ENCODE measurements at regions not wholly inside any gene's neighbourhood (a gene's known extent, or its start where the extent isn't known, plus 50 kb on each side); places are given as distances from the start of the nearest gene placed in this dataset.

DNA sequence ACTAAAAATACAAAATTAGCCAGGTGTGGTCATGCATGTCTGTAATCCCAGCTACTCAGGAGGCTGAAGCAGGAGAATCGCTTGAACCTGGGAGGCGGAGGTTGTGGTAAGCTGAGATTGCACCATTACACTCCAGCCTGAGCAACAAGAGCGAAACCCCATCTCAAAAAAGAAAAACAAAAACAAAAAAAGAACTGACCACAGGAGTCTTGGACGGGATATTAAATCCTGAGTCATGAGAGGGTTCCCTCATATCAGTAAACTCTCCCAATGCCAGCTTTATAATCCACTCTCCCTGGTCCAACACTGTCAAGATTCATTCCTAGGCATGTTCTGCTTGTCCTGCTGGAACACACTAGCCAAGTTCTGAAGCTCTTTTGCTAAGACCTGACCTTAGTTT, 61.5 kb upstream of the EP300 start:
- in situ Hi-C loops (cut with MboI), result no loop called here
- Histone ChIP-seq H3K27me3 (replicated peaks in 1 of 2; ENCODE audit: control insufficient read depth in 2 of 2, insufficient read depth in 2 of 2, low read length in 1 of 2) (no peaks in the 10 kb centered on the region), H3K27ac (ENCODE audit: control insufficient read depth, insufficient read depth) (no peak overlapping the region), H3K4me1 (ENCODE audit: control insufficient read depth, insufficient read depth, low read length) (no peaks in the 10 kb centered on the region), H3K9ac (ENCODE audit: control insufficient read depth, insufficient read depth, low read length) (no peak overlapping the region), H4K20me1 (ENCODE audit: control insufficient read depth, insufficient read depth) (no peaks in the 10 kb centered on the region), H3K4me2 (ENCODE audit: control insufficient read depth, insufficient read depth) (no peak overlapping the region), H3K4me3 (no peak overlapping the region), H3K36me3 (ENCODE audit: control insufficient read depth in 2 of 2, insufficient read depth in 2 of 2, low read length in 1 of 2) (no peaks in the 10 kb centered on the region), H3K79me2 (ENCODE audit: control insufficient read depth, insufficient read depth, low read length) (no peaks in the 10 kb centered on the region), H3K9me3 (replicated peaks; ENCODE audit: control insufficient read depth, insufficient read depth, low read length) (no peaks in the 10 kb centered on the region), H2AFZ (ENCODE audit: control insufficient read depth, low read depth, low read length) (no peak overlapping the region)
- ChIA-PET POLR2A (no interaction called here), CTCF (no interaction called here), SMC1A (ENCODE audit: uncharacterized antibody, unreplicated experiment) (no interaction called here), RAD21 (ENCODE audit: unreplicated experiment) (no interaction called here)
- no TSS peak for BruUV-seq (replicated peaks)
- TF ChIP-seq, protein P1, sequence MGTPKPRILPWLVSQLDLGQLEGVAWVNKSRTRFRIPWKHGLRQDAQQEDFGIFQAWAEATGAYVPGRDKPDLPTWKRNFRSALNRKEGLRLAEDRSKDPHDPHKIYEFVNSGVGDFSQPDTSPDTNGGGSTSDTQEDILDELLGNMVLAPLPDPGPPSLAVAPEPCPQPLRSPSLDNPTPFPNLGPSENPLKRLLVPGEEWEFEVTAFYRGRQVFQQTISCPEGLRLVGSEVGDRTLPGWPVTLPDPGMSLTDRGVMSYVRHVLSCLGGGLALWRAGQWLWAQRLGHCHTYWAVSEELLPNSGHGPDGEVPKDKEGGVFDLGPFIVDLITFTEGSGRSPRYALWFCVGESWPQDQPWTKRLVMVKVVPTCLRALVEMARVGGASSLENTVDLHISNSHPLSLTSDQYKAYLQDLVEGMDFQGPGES (IDR thresholded peaks at IDR 0.05), result no peak
- TF ChIP-seq NR2C2 (IDR thresholded peaks at IDR 0.05; ENCODE audit: borderline replicate concordance, control insufficient read depth, insufficient read length, low read depth) (no peak), ETV6 (conservative IDR thresholded peaks at IDR 0.05 in 1 of 2, IDR thresholded peaks at IDR 0.05 in 1 of 2; ENCODE audit: borderline replicate concordance in 1 of 2, low read depth in 1 of 2) (no peak), ZBED1 (IDR thresholded peaks at IDR 0.05; ENCODE audit: borderline replicate concordance) (no peak), BHLHE40 (IDR thresholded peaks at IDR 0.05; ENCODE audit: borderline replicate concordance in 1 of 2, low read depth in 2 of 2, low read length in 1 of 2) (no peak), ZSCAN29 (IDR thresholded peaks at IDR 0.05) (no peak), NRF1 (conservative IDR thresholded peaks at IDR 0.05; ENCODE audit: low read depth, low read length) (no peak), BCL11A (IDR thresholded peaks at IDR 0.05; ENCODE audit: low read depth, low read length) (no peak)
- TF ChIP-seq, protein P2, sequence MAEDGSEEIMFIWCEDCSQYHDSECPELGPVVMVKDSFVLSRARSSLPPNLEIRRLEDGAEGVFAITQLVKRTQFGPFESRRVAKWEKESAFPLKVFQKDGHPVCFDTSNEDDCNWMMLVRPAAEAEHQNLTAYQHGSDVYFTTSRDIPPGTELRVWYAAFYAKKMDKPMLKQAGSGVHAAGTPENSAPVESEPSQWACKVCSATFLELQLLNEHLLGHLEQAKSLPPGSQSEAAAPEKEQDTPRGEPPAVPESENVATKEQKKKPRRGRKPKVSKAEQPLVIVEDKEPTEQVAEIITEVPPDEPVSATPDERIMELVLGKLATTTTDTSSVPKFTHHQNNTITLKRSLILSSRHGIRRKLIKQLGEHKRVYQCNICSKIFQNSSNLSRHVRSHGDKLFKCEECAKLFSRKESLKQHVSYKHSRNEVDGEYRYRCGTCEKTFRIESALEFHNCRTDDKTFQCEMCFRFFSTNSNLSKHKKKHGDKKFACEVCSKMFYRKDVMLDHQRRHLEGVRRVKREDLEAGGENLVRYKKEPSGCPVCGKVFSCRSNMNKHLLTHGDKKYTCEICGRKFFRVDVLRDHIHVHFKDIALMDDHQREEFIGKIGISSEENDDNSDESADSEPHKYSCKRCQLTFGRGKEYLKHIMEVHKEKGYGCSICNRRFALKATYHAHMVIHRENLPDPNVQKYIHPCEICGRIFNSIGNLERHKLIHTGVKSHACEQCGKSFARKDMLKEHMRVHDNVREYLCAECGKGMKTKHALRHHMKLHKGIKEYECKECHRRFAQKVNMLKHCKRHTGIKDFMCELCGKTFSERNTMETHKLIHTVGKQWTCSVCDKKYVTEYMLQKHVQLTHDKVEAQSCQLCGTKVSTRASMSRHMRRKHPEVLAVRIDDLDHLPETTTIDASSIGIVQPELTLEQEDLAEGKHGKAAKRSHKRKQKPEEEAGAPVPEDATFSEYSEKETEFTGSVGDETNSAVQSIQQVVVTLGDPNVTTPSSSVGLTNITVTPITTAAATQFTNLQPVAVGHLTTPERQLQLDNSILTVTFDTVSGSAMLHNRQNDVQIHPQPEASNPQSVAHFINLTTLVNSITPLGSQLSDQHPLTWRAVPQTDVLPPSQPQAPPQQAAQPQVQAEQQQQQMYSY (CRISPR knock-in tag; IDR thresholded peaks at IDR 0.05), result no peak
- DNase-seq (ENCODE audit: low read depth, low spot score) (no peak), FAIRE-seq (no peak), ATAC-seq (no peak)
- WGBS (ENCODE audit: insufficient coverage, insufficient replicate concordance, low lambda C conversion rate, missing lambda C conversion rate), result 52% methylated on average over 4 of the region's 4 CpGs
- intact Hi-C loops (cut with micrococcal nuclease; ENCODE audit: unreplicated experiment), result no loop called here
